GM23338 (cell line): ENCODE measurements at regions not wholly inside any gene's neighbourhood (a gene's known extent, or its start where the extent isn't known, plus 50 kb on each side); places are given as distances from the start of the nearest gene placed in this dataset.

Experiments used
- ATAC-seq: fragments of 200-7000 bp; cut with Tn5 transposase; 3 replicates; pipeline ENCODE4 v1.9.1; 2020
- DNase-seq: peaks from one replicate; pipeline ENCODE4 v3.0.0-alpha.2; 2015; ENCODE audit warnings: low spot score
- H2AFZ ChIP-seq: fragments of 200-600 bp; sonication (generic); 2 replicates; pipeline ENCODE4 v1.8.0; 2016; ENCODE audit warnings: antibody characterized with exemption, mild to moderate bottlenecking, moderate library complexity
- H3F3A ChIP-seq: fragments of 200-600 bp; sonication (generic); replicated peaks from 2 replicates; pipeline ENCODE4 v1.8.0; 2017; ENCODE audit warnings: antibody characterized with exemption, mixed run types, low read depth
- H3K27ac ChIP-seq: fragments of 200-600 bp; sonication (generic); 2 replicates; pipeline ENCODE4 v1.6.1; 2016; ENCODE audit warnings: low read depth
- H3K27me3 ChIP-seq: fragments of 200-600 bp; sonication (generic); 2 replicates; pipeline ENCODE4 v1.8.0; 2016; ENCODE audit warnings: mild to moderate bottlenecking, mixed run types, moderate library complexity; ENCODE audit not compliant: insufficient read depth
- H3K36me3 ChIP-seq: fragments of 200-600 bp; sonication (generic); 2 replicates; pipeline ENCODE4 v1.8.0; 2016; ENCODE audit warnings: mild to moderate bottlenecking; ENCODE audit not compliant: insufficient read depth
- H3K4me1 ChIP-seq: fragments of 200-600 bp; sonication (generic); 2 replicates; pipeline ENCODE4 v1.8.0; 2016; ENCODE audit warnings: mild to moderate bottlenecking, moderate library complexity; ENCODE audit not compliant: insufficient read depth
- H3K4me2 ChIP-seq: fragments of 200-600 bp; sonication (generic); 2 replicates; pipeline ENCODE4 v1.7.1; 2017; ENCODE audit warnings: mixed run types
- H3K4me3 ChIP-seq: fragments of 200-600 bp; sonication (generic); 2 replicates; pipeline ENCODE4 v1.6.1; 2016; ENCODE audit warnings: mixed run types
- H3K79me2 ChIP-seq: fragments of 200-600 bp; sonication (generic); replicated peaks from 2 replicates; pipeline ENCODE4 v1.8.0; 2017; ENCODE audit warnings: mild to moderate bottlenecking; ENCODE audit not compliant: insufficient read depth
- H3K9me2 ChIP-seq: fragments of 200-600 bp; sonication (generic); 2 replicates; pipeline ENCODE4 v1.8.0; 2017; ENCODE audit not compliant: insufficient read depth
- H4K20me1 ChIP-seq: fragments of 200-600 bp; sonication (generic); replicated peaks from 2 replicates; pipeline ENCODE4 v1.8.0; 2017; ENCODE audit warnings: mild to moderate bottlenecking; ENCODE audit not compliant: insufficient read depth
- H3K27ac Mint-ChIP-seq: 2 replicates; pipeline ENCODE4 v1.8.0; 2020; ENCODE audit warnings: inconsistent platforms, mild to moderate bottlenecking, moderate library complexity, mixed read lengths
- H3K27me3 Mint-ChIP-seq: 3 replicates; pipeline ENCODE4 v1.8.0; 2022; ENCODE audit warnings: low read depth, mild to moderate bottlenecking, moderate library complexity, mixed read lengths, inconsistent platforms; ENCODE audit not compliant: insufficient read depth, poor library complexity
- H3K36me3 Mint-ChIP-seq: 3 replicates; pipeline ENCODE4 v1.8.0; 2021; ENCODE audit warnings: low read depth, mild to moderate bottlenecking, inconsistent platforms, moderate library complexity, mixed read lengths
- H3K4me1 Mint-ChIP-seq: 3 replicates; pipeline ENCODE4 v1.8.0; 2020; ENCODE audit warnings: mild to moderate bottlenecking, inconsistent platforms, mixed read lengths
- H3K4me3 Mint-ChIP-seq: 3 replicates; pipeline ENCODE4 v1.8.0; 2021; ENCODE audit warnings: moderate library complexity, mild to moderate bottlenecking, inconsistent platforms, mixed read lengths
- H3K9me3 Mint-ChIP-seq: 3 replicates; pipeline ENCODE4 v1.8.0; 2020; ENCODE audit warnings: moderate library complexity, mild to moderate bottlenecking, inconsistent platforms, mixed read lengths
- CREB1 ChIP-seq: fragments of 250-450 bp; sonication (Bioruptor Pico); IDR thresholded peaks from 2 replicates; pipeline ENCODE4 v1.5.0; 2020; ENCODE audit warnings: low read depth, mild to moderate bottlenecking, moderate library complexity
- ETS1 ChIP-seq: IDR thresholded peaks from 2 replicates; pipeline ENCODE4 v1.6.1; 2016; ENCODE audit warnings: antibody characterized with exemption
- EZH2 ChIP-seq: fragments of 200-600 bp; sonication (generic); IDR thresholded peaks from one replicate; pipeline ENCODE4 v1.8.0; 2017; ENCODE audit warnings: antibody characterized with exemption, mild to moderate bottlenecking, low read depth; ENCODE audit not compliant: unreplicated experiment
- JUNB ChIP-seq: IDR thresholded peaks from one replicate; pipeline ENCODE4 v1.6.1; 2016; ENCODE audit warnings: antibody characterized with exemption; ENCODE audit not compliant: unreplicated experiment
- NANOG ChIP-seq: IDR thresholded peaks from 2 replicates; pipeline ENCODE4 v1.6.1; 2016; ENCODE audit warnings: antibody characterized with exemption, borderline replicate concordance
- POLR2AphosphoS5 ChIP-seq: IDR thresholded peaks from 2 replicates; pipeline ENCODE4 v1.6.1; 2016; ENCODE audit warnings: antibody characterized with exemption, low read depth
- REST ChIP-seq: IDR thresholded peaks from one replicate; pipeline ENCODE4 v1.6.1; 2018; ENCODE audit warnings: antibody characterized with exemption; ENCODE audit not compliant: unreplicated experiment
- STAT1 ChIP-seq: IDR thresholded peaks from one replicate; pipeline ENCODE4 v1.6.1; 2016; ENCODE audit warnings: antibody characterized with exemption; ENCODE audit not compliant: unreplicated experiment
- ZNF114 ChIP-seq: fragments of 250-450 bp; sonication (Bioruptor Pico); IDR thresholded peaks from 2 replicates; pipeline ENCODE4 v1.5.0; 2020; ENCODE audit warnings: mild to moderate bottlenecking, moderate library complexity
- ZNF331 ChIP-seq: fragments of 250-450 bp; sonication (Bioruptor Pico); IDR thresholded peaks from 2 replicates; pipeline ENCODE4 v1.5.0; 2020; ENCODE audit warnings: low read depth, mild to moderate bottlenecking, moderate library complexity
- TF ChIP-seq, protein P1 (sequence below): fragments of 250-450 bp; sonication (Bioruptor Pico); IDR thresholded peaks from 2 replicates; pipeline ENCODE4 v1.5.0; 2020; ENCODE audit warnings: mild to moderate bottlenecking, moderate library complexity
- TF ChIP-seq, protein P2 (sequence below), 2 experiments: fragments of 200-600 bp in 1 of 2; sonication (generic) in 1 of 2; conservative IDR thresholded peaks; 2 replicates each; pipeline versions ENCODE4 v1.5.1 to v1.6.1; 2016 to 2017; ENCODE audit warnings: antibody characterized with exemption in 2 of 2, low read depth in 2 of 2, mild to moderate bottlenecking in 2 of 2, moderate library complexity in 1 of 2

DNA sequence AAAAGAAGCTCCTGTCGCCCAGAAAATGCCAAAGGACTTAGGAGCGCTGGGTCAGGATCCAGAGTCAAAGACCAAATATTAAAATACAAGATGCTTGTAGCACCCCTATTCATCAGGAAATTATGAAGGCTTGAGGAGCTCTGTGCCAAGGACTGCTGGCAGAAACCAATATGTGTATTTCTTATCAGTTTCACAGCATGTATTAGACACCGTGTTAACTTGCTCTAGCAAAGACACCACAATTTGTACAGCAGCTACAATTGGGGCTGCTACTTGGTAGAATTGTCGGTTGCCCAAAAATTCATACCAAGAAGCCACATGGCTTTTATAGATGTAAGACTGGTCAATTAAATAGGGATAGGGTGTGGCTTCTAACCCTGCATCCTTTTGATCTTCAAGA is 128.8 kb downstream of the CD47 start:
- no peaks in the 10 kb centered on the region for H3F3A ChIP-seq
- Mint-ChIP-seq H3K36me3 (no peaks in the 10 kb centered on the region), H3K4me1 (peaks cover 26% of the 10 kb centered on the region), H3K4me3 (no peak overlapping the region), H3K9me3 (no peaks in the 10 kb centered on the region), H3K27ac (no peak overlapping the region), H3K27me3 (peaks cover 2% of the 10 kb centered on the region)
- H4K20me1 ChIP-seq, result no peaks in the 10 kb centered on the region
- H3K4me2 ChIP-seq, result no peak overlapping the region
- H3K27me3 ChIP-seq, result no peaks in the 10 kb centered on the region
- no peak overlapping the region for H3K27ac ChIP-seq
- TF ChIP-seq POLR2AphosphoS5 (no peak), JUNB (no peak), ZNF331 (CRISPR knock-in tag) (no peak), NANOG (no peak), EZH2 (no peak), ZNF114 (CRISPR knock-in tag) (no peak), STAT1 (no peak), REST (no peak), CREB1 (no peak), ETS1 (no peak)
- TF ChIP-seq, protein P1, sequence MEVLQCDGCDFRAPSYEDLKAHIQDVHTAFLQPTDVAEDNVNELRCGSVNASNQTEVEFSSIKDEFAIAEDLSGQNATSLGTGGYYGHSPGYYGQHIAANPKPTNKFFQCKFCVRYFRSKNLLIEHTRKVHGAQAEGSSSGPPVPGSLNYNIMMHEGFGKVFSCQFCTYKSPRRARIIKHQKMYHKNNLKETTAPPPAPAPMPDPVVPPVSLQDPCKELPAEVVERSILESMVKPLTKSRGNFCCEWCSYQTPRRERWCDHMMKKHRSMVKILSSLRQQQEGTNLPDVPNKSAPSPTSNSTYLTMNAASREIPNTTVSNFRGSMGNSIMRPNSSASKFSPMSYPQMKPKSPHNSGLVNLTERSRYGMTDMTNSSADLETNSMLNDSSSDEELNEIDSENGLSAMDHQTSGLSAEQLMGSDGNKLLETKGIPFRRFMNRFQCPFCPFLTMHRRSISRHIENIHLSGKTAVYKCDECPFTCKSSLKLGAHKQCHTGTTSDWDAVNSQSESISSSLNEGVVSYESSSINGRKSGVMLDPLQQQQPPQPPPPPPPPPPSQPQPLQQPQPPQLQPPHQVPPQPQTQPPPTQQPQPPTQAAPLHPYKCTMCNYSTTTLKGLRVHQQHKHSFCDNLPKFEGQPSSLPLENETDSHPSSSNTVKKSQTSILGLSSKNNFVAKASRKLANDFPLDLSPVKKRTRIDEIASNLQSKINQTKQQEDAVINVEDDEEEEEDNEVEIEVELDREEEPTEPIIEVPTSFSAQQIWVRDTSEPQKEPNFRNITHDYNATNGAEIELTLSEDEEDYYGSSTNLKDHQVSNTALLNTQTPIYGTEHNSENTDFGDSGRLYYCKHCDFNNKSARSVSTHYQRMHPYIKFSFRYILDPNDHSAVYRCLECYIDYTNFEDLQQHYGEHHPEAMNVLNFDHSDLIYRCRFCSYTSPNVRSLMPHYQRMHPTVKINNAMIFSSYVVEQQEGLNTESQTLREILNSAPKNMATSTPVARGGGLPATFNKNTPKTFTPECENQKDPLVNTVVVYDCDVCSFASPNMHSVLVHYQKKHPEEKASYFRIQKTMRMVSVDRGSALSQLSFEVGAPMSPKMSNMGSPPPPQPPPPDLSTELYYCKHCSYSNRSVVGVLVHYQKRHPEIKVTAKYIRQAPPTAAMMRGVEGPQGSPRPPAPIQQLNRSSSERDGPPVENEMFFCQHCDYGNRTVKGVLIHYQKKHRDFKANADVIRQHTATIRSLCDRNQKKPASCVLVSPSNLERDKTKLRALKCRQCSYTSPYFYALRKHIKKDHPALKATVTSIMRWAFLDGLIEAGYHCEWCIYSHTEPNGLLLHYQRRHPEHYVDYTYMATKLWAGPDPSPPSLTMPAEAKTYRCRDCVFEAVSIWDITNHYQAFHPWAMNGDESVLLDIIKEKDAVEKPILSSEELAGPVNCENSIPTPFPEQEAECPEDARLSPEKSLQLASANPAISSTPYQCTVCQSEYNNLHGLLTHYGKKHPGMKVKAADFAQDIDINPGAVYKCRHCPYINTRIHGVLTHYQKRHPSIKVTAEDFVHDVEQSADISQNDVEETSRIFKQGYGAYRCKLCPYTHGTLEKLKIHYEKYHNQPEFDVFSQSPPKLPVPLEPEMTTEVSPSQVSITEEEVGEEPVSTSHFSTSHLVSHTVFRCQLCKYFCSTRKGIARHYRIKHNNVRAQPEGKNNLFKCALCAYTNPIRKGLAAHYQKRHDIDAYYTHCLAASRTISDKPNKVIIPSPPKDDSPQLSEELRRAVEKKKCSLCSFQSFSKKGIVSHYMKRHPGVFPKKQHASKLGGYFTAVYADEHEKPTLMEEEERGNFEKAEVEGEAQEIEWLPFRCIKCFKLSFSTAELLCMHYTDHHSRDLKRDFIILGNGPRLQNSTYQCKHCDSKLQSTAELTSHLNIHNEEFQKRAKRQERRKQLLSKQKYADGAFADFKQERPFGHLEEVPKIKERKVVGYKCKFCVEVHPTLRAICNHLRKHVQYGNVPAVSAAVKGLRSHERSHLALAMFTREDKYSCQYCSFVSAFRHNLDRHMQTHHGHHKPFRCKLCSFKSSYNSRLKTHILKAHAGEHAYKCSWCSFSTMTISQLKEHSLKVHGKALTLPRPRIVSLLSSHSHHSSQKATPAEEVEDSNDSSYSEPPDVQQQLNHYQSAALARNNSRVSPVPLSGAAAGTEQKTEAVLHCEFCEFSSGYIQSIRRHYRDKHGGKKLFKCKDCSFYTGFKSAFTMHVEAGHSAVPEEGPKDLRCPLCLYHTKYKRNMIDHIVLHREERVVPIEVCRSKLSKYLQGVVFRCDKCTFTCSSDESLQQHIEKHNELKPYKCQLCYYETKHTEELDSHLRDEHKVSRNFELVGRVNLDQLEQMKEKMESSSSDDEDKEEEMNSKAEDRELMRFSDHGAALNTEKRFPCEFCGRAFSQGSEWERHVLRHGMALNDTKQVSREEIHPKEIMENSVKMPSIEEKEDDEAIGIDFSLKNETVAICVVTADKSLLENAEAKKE (CRISPR knock-in tag), result no peak
- TF ChIP-seq, protein P2, sequence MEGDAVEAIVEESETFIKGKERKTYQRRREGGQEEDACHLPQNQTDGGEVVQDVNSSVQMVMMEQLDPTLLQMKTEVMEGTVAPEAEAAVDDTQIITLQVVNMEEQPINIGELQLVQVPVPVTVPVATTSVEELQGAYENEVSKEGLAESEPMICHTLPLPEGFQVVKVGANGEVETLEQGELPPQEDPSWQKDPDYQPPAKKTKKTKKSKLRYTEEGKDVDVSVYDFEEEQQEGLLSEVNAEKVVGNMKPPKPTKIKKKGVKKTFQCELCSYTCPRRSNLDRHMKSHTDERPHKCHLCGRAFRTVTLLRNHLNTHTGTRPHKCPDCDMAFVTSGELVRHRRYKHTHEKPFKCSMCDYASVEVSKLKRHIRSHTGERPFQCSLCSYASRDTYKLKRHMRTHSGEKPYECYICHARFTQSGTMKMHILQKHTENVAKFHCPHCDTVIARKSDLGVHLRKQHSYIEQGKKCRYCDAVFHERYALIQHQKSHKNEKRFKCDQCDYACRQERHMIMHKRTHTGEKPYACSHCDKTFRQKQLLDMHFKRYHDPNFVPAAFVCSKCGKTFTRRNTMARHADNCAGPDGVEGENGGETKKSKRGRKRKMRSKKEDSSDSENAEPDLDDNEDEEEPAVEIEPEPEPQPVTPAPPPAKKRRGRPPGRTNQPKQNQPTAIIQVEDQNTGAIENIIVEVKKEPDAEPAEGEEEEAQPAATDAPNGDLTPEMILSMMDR (conservative IDR thresholded peaks at IDR 0.05; ENCODE audit: low read depth in 2 of 2), result no peak
- H3K9me2 ChIP-seq, result peaks cover 11% of the 10 kb centered on the region; the same call in 1 of the 2 replicates
- H2AFZ ChIP-seq, result no peak overlapping the region
- DNase-seq (no peak), ATAC-seq (no peak)
- H3K36me3 ChIP-seq, result no peaks in the 10 kb centered on the region
- no peaks in the 10 kb centered on the region for H3K79me2 ChIP-seq
- peaks cover 8% of the 10 kb centered on the region; the same call in 1 of the 2 replicates for H3K4me1 ChIP-seq
- no peak overlapping the region for H3K4me3 ChIP-seq
